ENCODE measurements at regions not wholly inside any gene's neighbourhood (a gene's known extent, or its start where the extent isn't known, plus 50 kb on each side); places are given as distances from the start of the nearest gene placed in this dataset.

- TF ChIP-seq RXRA (IDR thresholded peaks at IDR 0.05; ENCODE audit: insufficient read depth, low read depth, low read length), result no peak
- TF ChIP-seq TEAD4 (IDR thresholded peaks at IDR 0.05; ENCODE audit: low read depth, low read length), result no peak
- no peak for TF ChIP-seq ZNF274 (IDR thresholded peaks at IDR 0.05; ENCODE audit: borderline replicate concordance, extremely low read depth, low read length)
- no peak for TF ChIP-seq POLR2AphosphoS5 (IDR thresholded peaks at IDR 0.05; ENCODE audit: low read depth, low read length)
- no peak for TF ChIP-seq RAD21 (IDR thresholded peaks at IDR 0.05 in 1 of 2, conservative IDR thresholded peaks at IDR 0.05 in 1 of 2; ENCODE audit: low read depth in 2 of 2, low read length in 2 of 2)
- no peak for TF ChIP-seq CTCF (IDR thresholded peaks at IDR 0.05; ENCODE audit: control extremely low read depth in 1 of 3, insufficient read depth in 1 of 3, low read depth in 1 of 3, low read length in 3 of 3)
Measured at GRCh38 chr13:100941377-100942368, 267.1 kb upstream of the TMTC4 start.
